SK-N-MC (cell line): ENCODE measurements at regions not wholly inside any gene's neighbourhood (a gene's known extent, or its start where the extent isn't known, plus 50 kb on each side); places are given as distances from the start of the nearest gene placed in this dataset.

ENCODE experiments used
- EZH2 ChIP-seq: fragments of 200-600 bp; sonication (generic); IDR thresholded peaks from one replicate; pipeline ENCODE4 v1.6.1; 2017; ENCODE audit warnings: antibody characterized with exemption
- FOXP2 ChIP-seq: optimal IDR thresholded peaks from 2 replicates; pipeline ENCODE3; 2011; ENCODE audit warnings: mild to moderate bottlenecking, moderate library complexity; ENCODE audit not compliant: insufficient read depth; ENCODE audit errors: extremely low read length, control extremely low read depth

GRCh38 chr6:14286634-14287428 lies 169.3 kb downstream of the CD83 start:
- TF ChIP-seq EZH2 (no peak), FOXP2 (no peak)
